ENCODE measurements at regions not wholly inside any gene's neighbourhood (a gene's known extent, or its start where the extent isn't known, plus 50 kb on each side); places are given as distances from the start of the nearest gene placed in this dataset.
A peak's percentile ranks its signal among the peaks of the same experiment; 100 is the strongest.

GRCh38 chr7:68604541-68604940, 993.7 kb upstream of the AUTS2 start:
- Histone ChIP-seq H3K36me3 (ENCODE audit: control insufficient read depth in 4 of 4, insufficient read depth in 4 of 4, low read length in 3 of 4) (no peaks in the 10 kb centered on the region), H3K27ac (ENCODE audit: insufficient read depth in 1 of 2, low read depth in 1 of 2, low read length in 2 of 2, poor library complexity in 1 of 2, severe bottlenecking in 2 of 2) (no peak overlapping the region), H3K27me3 (replicated peaks in 2 of 5; ENCODE audit: control insufficient read depth in 4 of 5, insufficient read depth in 5 of 5, low read length in 4 of 5) (no peaks in the 10 kb centered on the region), H3K4me1 (ENCODE audit: control extremely low read depth in 1 of 4, control insufficient read depth in 4 of 4, insufficient read depth in 4 of 4, low read length in 3 of 4) (no peaks in the 10 kb centered on the region), H3K9me3 (ENCODE audit: control extremely low read depth in 1 of 5, control insufficient read depth in 4 of 5, insufficient read depth in 2 of 5, low read depth in 1 of 5, low read length in 4 of 5) (peaks cover 3 to 6% (median 4%) of the 10 kb centered on the region in 5 experiments), H3K4me3 (ENCODE audit: control insufficient read depth in 1 of 7, extremely low read depth in 1 of 7, insufficient read depth in 4 of 7, low read depth in 2 of 7, low read length in 6 of 7) (no peak overlapping the region)
- CTCF ChIA-PET = no interaction called here
- DNase-seq = no peak
- WGBS (ENCODE audit: insufficient coverage) = 33% methylated on average over 1 of the region's 1 CpG
- POLR2A ChIA-PET = no interaction called here

GRCh38 chr7:68610701-68611100, 987.6 kb upstream of the AUTS2 start:
- 100% methylated on average over 1 of the region's 1 CpG for WGBS (ENCODE audit: insufficient coverage)
- Histone ChIP-seq H3K4me1 (ENCODE audit: control extremely low read depth in 1 of 4, control insufficient read depth in 4 of 4, insufficient read depth in 4 of 4, low read length in 3 of 4) (no peaks in the 10 kb centered on the region), H3K4me3 (ENCODE audit: control insufficient read depth in 1 of 7, extremely low read depth in 1 of 7, insufficient read depth in 4 of 7, low read depth in 2 of 7, low read length in 6 of 7) (no peak overlapping the region), H3K27me3 (replicated peaks in 2 of 5; ENCODE audit: control insufficient read depth in 4 of 5, insufficient read depth in 5 of 5, low read length in 4 of 5) (no peaks in the 10 kb centered on the region), H3K27ac (ENCODE audit: insufficient read depth in 1 of 2, low read depth in 1 of 2, low read length in 2 of 2, poor library complexity in 1 of 2, severe bottlenecking in 2 of 2) (no peak overlapping the region), H3K36me3 (ENCODE audit: control insufficient read depth in 4 of 4, insufficient read depth in 4 of 4, low read length in 3 of 4) (no peaks in the 10 kb centered on the region), H3K9me3 (ENCODE audit: control extremely low read depth in 1 of 5, control insufficient read depth in 4 of 5, insufficient read depth in 2 of 5, low read depth in 1 of 5, low read length in 4 of 5) (peaks cover 3 to 7% (median 5%) of the 10 kb centered on the region in 5 experiments)
- no peak for DNase-seq
- ChIA-PET CTCF (no interaction called here), POLR2A (no interaction called here)

GRCh38 chr7:68613405-68613804, 984.9 kb upstream of the AUTS2 start:
- no peak overlapping the region for H3K4me3 ChIP-seq (ENCODE audit: control insufficient read depth in 1 of 7, extremely low read depth in 1 of 7, insufficient read depth in 4 of 7, low read depth in 2 of 7, low read length in 6 of 7)
- no peak overlapping the region for H3K27ac ChIP-seq (ENCODE audit: insufficient read depth in 1 of 2, low read depth in 1 of 2, low read length in 2 of 2, poor library complexity in 1 of 2, severe bottlenecking in 2 of 2)
- no peaks in the 10 kb centered on the region for H3K4me1 ChIP-seq (ENCODE audit: control extremely low read depth in 1 of 4, control insufficient read depth in 4 of 4, insufficient read depth in 4 of 4, low read length in 3 of 4)
- DNase-seq = peak; percentile 1 to 50 (median 5)
- no peaks in the 10 kb centered on the region for H3K36me3 ChIP-seq (ENCODE audit: control insufficient read depth in 4 of 4, insufficient read depth in 4 of 4, low read length in 3 of 4)
- H3K27me3 ChIP-seq (replicated peaks in 2 of 5; ENCODE audit: control insufficient read depth in 4 of 5, insufficient read depth in 5 of 5, low read length in 4 of 5) = no peaks in the 10 kb centered on the region
- POLR2A ChIA-PET = no interaction called here
- CTCF ChIA-PET = no interaction called here
- WGBS (ENCODE audit: insufficient coverage) = 60% methylated on average over 3 of the region's 6 CpGs
- peaks cover 0 to 20% (median 8%) of the 10 kb centered on the region in 5 experiments for H3K9me3 ChIP-seq (ENCODE audit: control extremely low read depth in 1 of 5, control insufficient read depth in 4 of 5, insufficient read depth in 2 of 5, low read depth in 1 of 5, low read length in 4 of 5)

GRCh38 chr7:68613897-68614296, 984.4 kb upstream of the AUTS2 start:
- no peaks in the 10 kb centered on the region for H3K36me3 ChIP-seq (ENCODE audit: control insufficient read depth in 4 of 4, insufficient read depth in 4 of 4, low read length in 3 of 4)
- H3K4me3 ChIP-seq (ENCODE audit: control insufficient read depth in 1 of 7, extremely low read depth in 1 of 7, insufficient read depth in 4 of 7, low read depth in 2 of 7, low read length in 6 of 7) = no peak overlapping the region
- H3K4me1 ChIP-seq (ENCODE audit: control extremely low read depth in 1 of 4, control insufficient read depth in 4 of 4, insufficient read depth in 4 of 4, low read length in 3 of 4) = no peaks in the 10 kb centered on the region
- POLR2A ChIA-PET = no interaction called here
- peak; percentile 1 to 54 (median 27) for DNase-seq
- CTCF ChIA-PET = no interaction called here
- peaks cover 0 to 17% (median 6%) of the 10 kb centered on the region in 5 experiments for H3K9me3 ChIP-seq (ENCODE audit: control extremely low read depth in 1 of 5, control insufficient read depth in 4 of 5, insufficient read depth in 2 of 5, low read depth in 1 of 5, low read length in 4 of 5)
- no peak overlapping the region for H3K27ac ChIP-seq (ENCODE audit: insufficient read depth in 1 of 2, low read depth in 1 of 2, low read length in 2 of 2, poor library complexity in 1 of 2, severe bottlenecking in 2 of 2)
- H3K27me3 ChIP-seq (replicated peaks in 2 of 5; ENCODE audit: control insufficient read depth in 4 of 5, insufficient read depth in 5 of 5, low read length in 4 of 5) = no peaks in the 10 kb centered on the region
- WGBS (ENCODE audit: insufficient coverage) = 5% methylated on average over 3 of the region's 4 CpGs

GRCh38 chr7:68619526-68619925, 978.7 kb upstream of the AUTS2 start:
- CTCF ChIA-PET = interaction anchor here (1.2 kb wide), 1 partner anchor 24 kb away, joined by 3 read pairs; no protein-coding TSS in a partner anchor

GRCh38 chr7:68622500-68622899, 975.8 kb upstream of the AUTS2 start:
- ChIA-PET POLR2A (no interaction called here), CTCF (no interaction called here)
- no peak for DNase-seq
- Histone ChIP-seq H3K9me3 (ENCODE audit: control extremely low read depth in 1 of 5, control insufficient read depth in 4 of 5, insufficient read depth in 2 of 5, low read depth in 1 of 5, low read length in 4 of 5) (peaks cover 0 to 5% (median 2%) of the 10 kb centered on the region in 5 experiments), H3K4me1 (ENCODE audit: control extremely low read depth in 1 of 4, control insufficient read depth in 4 of 4, insufficient read depth in 4 of 4, low read length in 3 of 4) (no peaks in the 10 kb centered on the region), H3K36me3 (ENCODE audit: control insufficient read depth in 4 of 4, insufficient read depth in 4 of 4, low read length in 3 of 4) (no peaks in the 10 kb centered on the region), H3K27ac (ENCODE audit: insufficient read depth in 1 of 2, low read depth in 1 of 2, low read length in 2 of 2, poor library complexity in 1 of 2, severe bottlenecking in 2 of 2) (no peak overlapping the region), H3K27me3 (replicated peaks in 2 of 5; ENCODE audit: control insufficient read depth in 4 of 5, insufficient read depth in 5 of 5, low read length in 4 of 5) (no peaks in the 10 kb centered on the region), H3K4me3 (ENCODE audit: control insufficient read depth in 1 of 7, extremely low read depth in 1 of 7, insufficient read depth in 4 of 7, low read depth in 2 of 7, low read length in 6 of 7) (no peak overlapping the region)
- no CpG with 5 or more reads among the region's 3 CpGs for WGBS (ENCODE audit: insufficient coverage)

More at GRCh38 chr7:68619526-68619925, 978.7 kb upstream of the AUTS2 start:
- no peak overlapping the region for H3K27ac ChIP-seq (ENCODE audit: insufficient read depth in 1 of 2, low read depth in 1 of 2, low read length in 2 of 2, poor library complexity in 1 of 2, severe bottlenecking in 2 of 2)
- peaks cover 0 to 17% (median 5%) of the 10 kb centered on the region in 5 experiments for H3K9me3 ChIP-seq (ENCODE audit: control extremely low read depth in 1 of 5, control insufficient read depth in 4 of 5, insufficient read depth in 2 of 5, low read depth in 1 of 5, low read length in 4 of 5)
- H3K4me1 ChIP-seq (ENCODE audit: control extremely low read depth in 1 of 4, control insufficient read depth in 4 of 4, insufficient read depth in 4 of 4, low read length in 3 of 4) = no peaks in the 10 kb centered on the region
- POLR2A ChIA-PET = no interaction called here
- no peak overlapping the region for H3K4me3 ChIP-seq (ENCODE audit: control insufficient read depth in 1 of 7, extremely low read depth in 1 of 7, insufficient read depth in 4 of 7, low read depth in 2 of 7, low read length in 6 of 7)
- H3K27me3 ChIP-seq (replicated peaks in 2 of 5; ENCODE audit: control insufficient read depth in 4 of 5, insufficient read depth in 5 of 5, low read length in 4 of 5) = no peaks in the 10 kb centered on the region
- DNase-seq = no peak
- 91% methylated on average over 1 of the region's 3 CpGs for WGBS (ENCODE audit: insufficient coverage)
- no peaks in the 10 kb centered on the region for H3K36me3 ChIP-seq (ENCODE audit: control insufficient read depth in 4 of 4, insufficient read depth in 4 of 4, low read length in 3 of 4)

GRCh38 chr7:68623030-68623429, 975.2 kb upstream of the AUTS2 start:
- Histone ChIP-seq H3K36me3 (ENCODE audit: control insufficient read depth in 4 of 4, insufficient read depth in 4 of 4, low read length in 3 of 4) (no peaks in the 10 kb centered on the region), H3K9me3 (ENCODE audit: control extremely low read depth in 1 of 5, control insufficient read depth in 4 of 5, insufficient read depth in 2 of 5, low read depth in 1 of 5, low read length in 4 of 5) (no peaks in the 10 kb centered on the region), H3K27me3 (replicated peaks in 2 of 5; ENCODE audit: control insufficient read depth in 4 of 5, insufficient read depth in 5 of 5, low read length in 4 of 5) (no peaks in the 10 kb centered on the region), H3K4me3 (ENCODE audit: control insufficient read depth in 1 of 7, extremely low read depth in 1 of 7, insufficient read depth in 4 of 7, low read depth in 2 of 7, low read length in 6 of 7) (no peak overlapping the region), H3K27ac (ENCODE audit: insufficient read depth in 1 of 2, low read depth in 1 of 2, low read length in 2 of 2, poor library complexity in 1 of 2, severe bottlenecking in 2 of 2) (no peak overlapping the region), H3K4me1 (ENCODE audit: control extremely low read depth in 1 of 4, control insufficient read depth in 4 of 4, insufficient read depth in 4 of 4, low read length in 3 of 4) (no peaks in the 10 kb centered on the region)
- no peak for DNase-seq
- ChIA-PET CTCF (no interaction called here), POLR2A (no interaction called here)
- no CpG with 5 or more reads among the region's 1 CpG for WGBS (ENCODE audit: insufficient coverage)
